Immature natural killer cell (primary cell): ENCODE measurements at regions not wholly inside any gene's neighbourhood (a gene's known extent, or its start where the extent isn't known, plus 50 kb on each side); places are given as distances from the start of the nearest gene placed in this dataset.

Source experiments
- DNase-seq, 3 donors: peaks; one replicate each; pipeline ENCODE4 v3.0.0; 2022; ENCODE audit warnings: mixed read lengths in 1 of 3
- H3K27ac Mint-ChIP-seq, 6 donors: one replicate each; pipeline ENCODE4 v1.8.0; 2020; ENCODE audit warnings: mixed read lengths in 6 of 6, mild to moderate bottlenecking in 5 of 6, inconsistent platforms in 4 of 6, moderate library complexity in 3 of 6
- H3K27me3 Mint-ChIP-seq, 3 donors: one replicate each; pipeline ENCODE4 v1.8.0; 2020 to 2021; ENCODE audit warnings: low read depth in 3 of 3, mild to moderate bottlenecking in 3 of 3, mixed read lengths in 3 of 3, moderate library complexity in 3 of 3, inconsistent platforms in 1 of 3
- H3K36me3 Mint-ChIP-seq, 3 donors: one replicate each; pipeline ENCODE4 v1.8.0; 2020; ENCODE audit warnings: mixed read lengths in 3 of 3, inconsistent platforms in 2 of 3, mild to moderate bottlenecking in 2 of 3
- H3K4me1 Mint-ChIP-seq, 2 donors: one replicate each; pipeline ENCODE4 v1.8.0; 2020; ENCODE audit warnings: inconsistent platforms in 2 of 2, mild to moderate bottlenecking in 2 of 2, mixed read lengths in 2 of 2, moderate library complexity in 1 of 2
- H3K4me3 Mint-ChIP-seq, 5 donors: one replicate each; pipeline ENCODE4 v1.8.0; 2020; ENCODE audit warnings: mild to moderate bottlenecking in 5 of 5, mixed read lengths in 5 of 5, inconsistent platforms in 3 of 5, moderate library complexity in 3 of 5
- H3K9me3 Mint-ChIP-seq, 6 donors: one replicate each; pipeline ENCODE4 v1.8.0; 2020; ENCODE audit warnings: mild to moderate bottlenecking in 6 of 6, mixed read lengths in 6 of 6, inconsistent platforms in 4 of 6, moderate library complexity in 3 of 6

GRCh38 chr4:126871810-126872209 lies 760.9 kb upstream of the INTU start:
- H3K9me3 Mint-ChIP-seq = peaks cover 16 to 68% (median 35%) of the 10 kb centered on the region in 6 donors
- no peaks in the 10 kb centered on the region for H3K4me1 Mint-ChIP-seq
- DNase-seq = no peak
- H3K36me3 Mint-ChIP-seq = peaks cover 0 to 3% (median 0%) of the 10 kb centered on the region in 3 donors
- no peaks in the 10 kb centered on the region for H3K27me3 Mint-ChIP-seq
- H3K27ac Mint-ChIP-seq = no peak overlapping the region
- no peak overlapping the region for H3K4me3 Mint-ChIP-seq

GRCh38 chr4:126874533-126874932 lies 758.2 kb upstream of the INTU start:
- Mint-ChIP-seq H3K9me3 (peaks cover 12 to 55% (median 29%) of the 10 kb centered on the region in 6 donors), H3K4me3 (no peak overlapping the region), H3K36me3 (no peaks in the 10 kb centered on the region), H3K27me3 (no peaks in the 10 kb centered on the region), H3K4me1 (no peaks in the 10 kb centered on the region), H3K27ac (no peak overlapping the region)
- DNase-seq = no peak

- peaks cover 0 to 1% (median 0%) of the 10 kb centered on the region in 3 donors for H3K27me3 Mint-ChIP-seq
- no peak for DNase-seq
- H3K27ac Mint-ChIP-seq = no peak overlapping the region
- no peaks in the 10 kb centered on the region for H3K4me1 Mint-ChIP-seq
- H3K36me3 Mint-ChIP-seq = no peaks in the 10 kb centered on the region
- H3K4me3 Mint-ChIP-seq = no peak overlapping the region
- H3K9me3 Mint-ChIP-seq = peaks cover 1 to 33% (median 18%) of the 10 kb centered on the region in 6 donors
Observed at GRCh38 chr4:126888968-126889367, 743.8 kb upstream of the INTU start.

- H3K4me3 Mint-ChIP-seq = no peak overlapping the region
Observed at GRCh38 chr4:126890383-126890782, 742.4 kb upstream of the INTU start.

GRCh38 chr4:126890994-126891393 lies 741.8 kb upstream of the INTU start:
- Mint-ChIP-seq H3K9me3 (peaks cover 1 to 48% (median 21%) of the 10 kb centered on the region in 6 donors), H3K4me1 (no peaks in the 10 kb centered on the region), H3K36me3 (no peaks in the 10 kb centered on the region), H3K4me3 (no peak overlapping the region), H3K27ac (no peak overlapping the region), H3K27me3 (no peaks in the 10 kb centered on the region)
- no peak for DNase-seq

More at GRCh38 chr4:126890383-126890782, 742.4 kb upstream of the INTU start:
- Mint-ChIP-seq H3K36me3 (no peaks in the 10 kb centered on the region), H3K27ac (no peak overlapping the region), H3K4me1 (no peaks in the 10 kb centered on the region), H3K9me3 (peaks cover 0 to 41% (median 17%) of the 10 kb centered on the region in 6 donors), H3K27me3 (peaks cover 0 to 1% (median 0%) of the 10 kb centered on the region in 3 donors)
- no peak for DNase-seq

GRCh38 chr4:126894963-126895362 lies 737.8 kb upstream of the INTU start:
- DNase-seq = no peak
- no peaks in the 10 kb centered on the region for H3K27me3 Mint-ChIP-seq
- no peak overlapping the region for H3K4me3 Mint-ChIP-seq
- H3K4me1 Mint-ChIP-seq = no peaks in the 10 kb centered on the region
- H3K36me3 Mint-ChIP-seq = no peaks in the 10 kb centered on the region
- H3K27ac Mint-ChIP-seq = no peak overlapping the region
- peaks cover 22 to 72% (median 37%) of the 10 kb centered on the region in 6 donors for H3K9me3 Mint-ChIP-seq

GRCh38 chr4:126895988-126896570 lies 736.7 kb upstream of the INTU start:
- H3K4me1 Mint-ChIP-seq = no peaks in the 10 kb centered on the region
- DNase-seq = no peak
- no peaks in the 10 kb centered on the region for H3K27me3 Mint-ChIP-seq
- H3K27ac Mint-ChIP-seq = no peak overlapping the region
- H3K36me3 Mint-ChIP-seq = no peaks in the 10 kb centered on the region
- H3K4me3 Mint-ChIP-seq = no peak overlapping the region
- H3K9me3 Mint-ChIP-seq = peaks cover 22 to 72% (median 38%) of the 10 kb centered on the region in 6 donors

GRCh38 chr4:126897038-126897437 lies 735.7 kb upstream of the INTU start:
- H3K27me3 Mint-ChIP-seq = no peaks in the 10 kb centered on the region
- no peak overlapping the region for H3K27ac Mint-ChIP-seq
- H3K36me3 Mint-ChIP-seq = no peaks in the 10 kb centered on the region
- DNase-seq = no peak
- peaks cover 18 to 67% (median 36%) of the 10 kb centered on the region in 6 donors for H3K9me3 Mint-ChIP-seq
- H3K4me1 Mint-ChIP-seq = no peaks in the 10 kb centered on the region
- H3K4me3 Mint-ChIP-seq = no peak overlapping the region

GRCh38 chr4:126898815-126899214 lies 733.9 kb upstream of the INTU start:
- Mint-ChIP-seq H3K4me3 (no peak overlapping the region), H3K27ac (no peak overlapping the region), H3K9me3 (peaks cover 11 to 58% (median 31%) of the 10 kb centered on the region in 6 donors), H3K36me3 (no peaks in the 10 kb centered on the region), H3K27me3 (no peaks in the 10 kb centered on the region), H3K4me1 (no peaks in the 10 kb centered on the region)
- no peak for DNase-seq

- H3K36me3 Mint-ChIP-seq = no peaks in the 10 kb centered on the region
- no peaks in the 10 kb centered on the region for H3K4me1 Mint-ChIP-seq
- no peak overlapping the region for H3K4me3 Mint-ChIP-seq
- DNase-seq = no peak
- peaks cover 11 to 52% (median 28%) of the 10 kb centered on the region in 6 donors for H3K9me3 Mint-ChIP-seq
- H3K27me3 Mint-ChIP-seq = no peaks in the 10 kb centered on the region
- no peak overlapping the region for H3K27ac Mint-ChIP-seq
Observed at GRCh38 chr4:126899331-126899801, 733.4 kb upstream of the INTU start.

- H3K4me3 Mint-ChIP-seq = no peak overlapping the region
- peaks cover 3 to 24% (median 13%) of the 10 kb centered on the region in 6 donors for H3K9me3 Mint-ChIP-seq
- no peak overlapping the region for H3K27ac Mint-ChIP-seq
- no peak for DNase-seq
- H3K36me3 Mint-ChIP-seq = no peaks in the 10 kb centered on the region
- peaks cover 0 to 1% (median 0%) of the 10 kb centered on the region in 3 donors for H3K27me3 Mint-ChIP-seq
- H3K4me1 Mint-ChIP-seq = no peaks in the 10 kb centered on the region
Observed at GRCh38 chr4:126906466-126906865, 726.3 kb upstream of the INTU start.

GRCh38 chr4:126907389-126907788 lies 725.4 kb upstream of the INTU start:
- Mint-ChIP-seq H3K4me1 (no peaks in the 10 kb centered on the region), H3K27me3 (peaks cover 0 to 1% (median 0%) of the 10 kb centered on the region in 3 donors), H3K36me3 (no peaks in the 10 kb centered on the region), H3K9me3 (peaks cover 5 to 24% (median 15%) of the 10 kb centered on the region in 6 donors), H3K4me3 (no peak overlapping the region), H3K27ac (no peak overlapping the region)
- DNase-seq = no peak

- H3K4me1 Mint-ChIP-seq = no peaks in the 10 kb centered on the region
- peaks cover 11 to 46% (median 26%) of the 10 kb centered on the region in 6 donors for H3K9me3 Mint-ChIP-seq
- no peak for DNase-seq
- no peak overlapping the region for H3K4me3 Mint-ChIP-seq
- no peaks in the 10 kb centered on the region for H3K36me3 Mint-ChIP-seq
- no peak overlapping the region for H3K27ac Mint-ChIP-seq
- peaks cover 0 to 7% (median 2%) of the 10 kb centered on the region in 3 donors for H3K27me3 Mint-ChIP-seq
Observed at GRCh38 chr4:126916049-126916625, 716.6 kb upstream of the INTU start.

GRCh38 chr4:126916626-126917140 lies 716.1 kb upstream of the INTU start:
- H3K27ac Mint-ChIP-seq = no peak overlapping the region

More at GRCh38 chr4:126916626-126917140, 716.1 kb upstream of the INTU start:
- Mint-ChIP-seq H3K4me3 (no peak overlapping the region), H3K9me3 (peaks cover 10 to 52% (median 29%) of the 10 kb centered on the region in 6 donors), H3K27me3 (peaks cover 0 to 7% (median 2%) of the 10 kb centered on the region in 3 donors), H3K4me1 (no peaks in the 10 kb centered on the region), H3K36me3 (no peaks in the 10 kb centered on the region)
- no peak for DNase-seq
